OCI-LY3 (cell line): ENCODE measurements at regions not wholly inside any gene's neighbourhood (a gene's known extent, or its start where the extent isn't known, plus 50 kb on each side); places are given as distances from the start of the nearest gene placed in this dataset.

ENCODE experiments used
- H2AFZ ChIP-seq: fragments of 200-600, 300-600 bp; shearing (Covaris generic); 2 replicates; pipeline ENCODE4 v1.6.0; 2014; ENCODE audit warnings: antibody characterized with exemption, low read depth, low read length
- H3K27ac ChIP-seq: fragments of 200-600, 300-600 bp; sonication (generic); 2 replicates; pipeline ENCODE4 v1.5.1; 2014; ENCODE audit warnings: mild to moderate bottlenecking, low read length, moderate library complexity, mixed read lengths
- H3K27me3 ChIP-seq: fragments of 200-600, 300-600 bp; sonication (generic); 2 replicates; pipeline ENCODE4 v1.6.1; 2014; ENCODE audit warnings: low read depth, low read length, mixed read lengths
- H3K36me3 ChIP-seq: fragments of 200-600, 300-600 bp; sonication (generic); replicated peaks from 2 replicates; pipeline ENCODE3; 2014; ENCODE audit warnings: low read depth, low read length, mixed read lengths
- H3K4me1 ChIP-seq: fragments of 300-600, 200-600 bp; sonication (generic); 2 replicates; pipeline ENCODE4 v1.6.1; 2014; ENCODE audit warnings: low read length, mixed read lengths
- H3K4me2 ChIP-seq: fragments of 200-600, 300-600 bp; sonication (generic); 2 replicates; pipeline ENCODE4 v1.6.1; 2014; ENCODE audit warnings: low read length, mixed read lengths
- H3K4me3 ChIP-seq: fragments of 300-600, 200-600 bp; sonication (generic); 2 replicates; pipeline ENCODE4 v1.5.1; 2014; ENCODE audit warnings: antibody characterized with exemption, mild to moderate bottlenecking, low read length, moderate library complexity
- H3K79me2 ChIP-seq: fragments of 300-600, 200-600 bp; shearing (Covaris generic); 2 replicates; pipeline ENCODE4 v1.6.1; 2014; ENCODE audit warnings: mild to moderate bottlenecking, low read length, mixed read lengths
- H3K9ac ChIP-seq: fragments of 300-600, 200-600 bp; shearing (Covaris generic); 2 replicates; pipeline ENCODE4 v1.6.0; 2014; ENCODE audit warnings: mild to moderate bottlenecking, low read length, moderate library complexity
- H3K9me3 ChIP-seq: fragments of 200-600, 300-600 bp; shearing (Covaris generic); 2 replicates; pipeline ENCODE4 v1.6.1; 2014; ENCODE audit warnings: low read length, mixed read lengths; ENCODE audit not compliant: insufficient read depth
- H4K20me1 ChIP-seq: fragments of 200-600, 300-600 bp; sonication (generic); 2 replicates; pipeline ENCODE4 v1.6.1; 2016; ENCODE audit warnings: low read length, mixed read lengths; ENCODE audit not compliant: insufficient read depth
- EZH2phosphoT487 ChIP-seq: fragments of 200-600 bp; shearing (Covaris generic); IDR thresholded peaks from 2 replicates; pipeline ENCODE4 v1.6.1; 2018; ENCODE audit warnings: antibody characterized with exemption, mixed run types, low read depth
- TF ChIP-seq, protein P1 (sequence below): fragments of 200-600, 300-600 bp; sonication (generic); IDR thresholded peaks from 2 replicates; pipeline ENCODE4 v1.5.1; 2014; ENCODE audit warnings: antibody characterized with exemption, low read length, low read depth

DNA sequence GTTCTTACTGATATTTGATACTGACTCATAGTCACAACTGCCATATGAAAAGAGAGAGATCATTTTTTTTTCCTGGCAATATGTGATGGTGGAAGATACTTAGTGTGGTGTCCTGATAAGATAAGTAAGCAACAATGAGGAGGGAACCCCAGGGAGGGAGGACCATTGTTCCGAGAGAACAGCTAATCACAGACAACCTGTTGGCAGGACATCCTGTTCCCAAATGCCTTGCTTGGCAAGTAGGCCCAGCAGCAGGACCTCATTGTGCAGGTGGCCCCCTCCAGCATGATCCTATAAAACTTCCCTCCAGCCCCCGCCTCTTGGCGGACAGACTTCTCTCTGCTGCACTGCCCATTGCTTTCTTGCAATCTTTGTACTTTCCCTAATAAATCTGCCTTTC lies 329.4 kb upstream of the CHRM3 start:
- no peak overlapping the region for H3K4me2 ChIP-seq
- no peak overlapping the region for H3K9ac ChIP-seq
- H3K36me3 ChIP-seq: no peaks in the 10 kb centered on the region
- no peaks in the 10 kb centered on the region for H4K20me1 ChIP-seq
- no peak overlapping the region for H3K27ac ChIP-seq
- H3K79me2 ChIP-seq: no peaks in the 10 kb centered on the region
- no peak overlapping the region for H3K4me3 ChIP-seq
- no peak for TF ChIP-seq EZH2phosphoT487
- TF ChIP-seq, protein P1, sequence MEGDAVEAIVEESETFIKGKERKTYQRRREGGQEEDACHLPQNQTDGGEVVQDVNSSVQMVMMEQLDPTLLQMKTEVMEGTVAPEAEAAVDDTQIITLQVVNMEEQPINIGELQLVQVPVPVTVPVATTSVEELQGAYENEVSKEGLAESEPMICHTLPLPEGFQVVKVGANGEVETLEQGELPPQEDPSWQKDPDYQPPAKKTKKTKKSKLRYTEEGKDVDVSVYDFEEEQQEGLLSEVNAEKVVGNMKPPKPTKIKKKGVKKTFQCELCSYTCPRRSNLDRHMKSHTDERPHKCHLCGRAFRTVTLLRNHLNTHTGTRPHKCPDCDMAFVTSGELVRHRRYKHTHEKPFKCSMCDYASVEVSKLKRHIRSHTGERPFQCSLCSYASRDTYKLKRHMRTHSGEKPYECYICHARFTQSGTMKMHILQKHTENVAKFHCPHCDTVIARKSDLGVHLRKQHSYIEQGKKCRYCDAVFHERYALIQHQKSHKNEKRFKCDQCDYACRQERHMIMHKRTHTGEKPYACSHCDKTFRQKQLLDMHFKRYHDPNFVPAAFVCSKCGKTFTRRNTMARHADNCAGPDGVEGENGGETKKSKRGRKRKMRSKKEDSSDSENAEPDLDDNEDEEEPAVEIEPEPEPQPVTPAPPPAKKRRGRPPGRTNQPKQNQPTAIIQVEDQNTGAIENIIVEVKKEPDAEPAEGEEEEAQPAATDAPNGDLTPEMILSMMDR: no peak
- no peaks in the 10 kb centered on the region for H3K9me3 ChIP-seq
- H2AFZ ChIP-seq: no peak overlapping the region
- no peaks in the 10 kb centered on the region for H3K4me1 ChIP-seq
- no peaks in the 10 kb centered on the region for H3K27me3 ChIP-seq

DNA sequence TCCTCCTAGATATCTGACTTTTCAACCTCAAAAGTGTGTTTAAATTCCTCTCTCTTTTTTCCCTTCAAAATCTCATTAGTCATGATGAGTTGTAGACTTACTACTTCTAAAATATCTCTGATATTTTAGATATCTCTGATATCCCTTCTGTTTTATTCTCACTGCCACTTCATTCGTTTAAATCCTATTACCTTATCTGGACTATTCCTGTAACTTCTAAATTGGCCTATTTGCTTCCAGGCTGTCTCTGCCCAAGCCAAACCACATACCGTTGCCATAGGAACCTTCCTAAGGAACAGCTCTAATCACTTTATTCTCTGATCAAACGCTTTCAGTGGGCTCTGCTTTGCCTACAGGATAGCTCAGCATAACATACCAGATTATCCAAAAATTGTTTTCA lies 333.1 kb upstream of the CHRM3 start:
- H3K27me3 ChIP-seq: no peaks in the 10 kb centered on the region
- no peak overlapping the region for H3K4me3 ChIP-seq
- no peaks in the 10 kb centered on the region for H4K20me1 ChIP-seq
- no peak overlapping the region for H3K4me2 ChIP-seq
- no peaks in the 10 kb centered on the region for H3K36me3 ChIP-seq
- H3K27ac ChIP-seq: no peak overlapping the region
- no peaks in the 10 kb centered on the region for H3K79me2 ChIP-seq
- no peak overlapping the region for H3K9ac ChIP-seq
- no peaks in the 10 kb centered on the region for H3K9me3 ChIP-seq
- H3K4me1 ChIP-seq: no peaks in the 10 kb centered on the region
- H2AFZ ChIP-seq: no peak overlapping the region
- TF ChIP-seq, protein P1: no peak
- TF ChIP-seq EZH2phosphoT487: no peak

DNA sequence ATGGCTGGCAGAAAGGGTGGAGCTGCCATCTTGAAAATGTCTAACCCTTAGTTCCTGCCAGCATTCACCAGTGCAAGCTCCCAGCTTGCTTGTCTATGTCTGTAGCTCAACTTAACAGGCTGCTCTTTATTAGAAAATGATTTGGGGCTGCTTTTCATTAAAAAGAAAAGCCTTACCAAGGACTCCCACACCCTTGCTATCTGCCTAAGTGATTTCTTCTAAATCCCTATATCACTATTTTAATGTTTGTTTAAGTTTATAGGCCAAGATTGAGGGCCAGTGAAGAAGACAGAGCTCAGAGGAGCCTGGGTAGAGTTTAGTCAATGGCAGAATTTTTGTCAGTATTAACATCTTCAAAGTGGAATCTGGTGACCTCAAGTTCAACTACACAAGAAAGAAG lies 336.8 kb upstream of the CHRM3 start:
- Histone ChIP-seq H4K20me1 (no peaks in the 10 kb centered on the region), H3K36me3 (no peaks in the 10 kb centered on the region), H3K4me3 (no peak overlapping the region), H3K27me3 (no peaks in the 10 kb centered on the region), H3K4me2 (no peak overlapping the region), H3K79me2 (no peaks in the 10 kb centered on the region), H3K4me1 (no peaks in the 10 kb centered on the region), H3K27ac (no peak overlapping the region), H3K9ac (no peak overlapping the region), H3K9me3 (no peaks in the 10 kb centered on the region), H2AFZ (no peak overlapping the region)
- TF ChIP-seq EZH2phosphoT487: no peak
- TF ChIP-seq, protein P1: no peak

DNA sequence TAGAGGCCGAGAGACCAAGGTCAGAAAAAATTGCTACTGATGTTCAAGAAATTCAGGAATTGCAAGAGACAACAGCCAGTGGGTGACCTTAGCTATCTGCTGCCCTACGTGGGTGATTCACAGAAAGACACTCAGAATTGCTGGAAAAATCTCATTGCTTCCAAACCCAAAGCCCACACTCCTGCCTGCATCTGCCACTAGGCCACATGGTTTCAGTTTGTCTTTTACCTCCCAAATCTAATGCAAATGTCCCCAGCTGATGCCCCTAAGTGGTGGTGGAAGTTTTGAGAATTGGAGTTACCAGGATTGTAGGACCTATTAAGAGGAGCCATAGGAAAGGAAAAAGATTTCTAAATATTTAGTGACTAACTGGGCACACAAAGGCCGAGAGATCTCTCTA lies 341.5 kb upstream of the CHRM3 start:
- no peaks in the 10 kb centered on the region for H3K27me3 ChIP-seq
- H3K4me2 ChIP-seq: no peak overlapping the region
- H3K4me1 ChIP-seq: no peaks in the 10 kb centered on the region
- no peak overlapping the region for H3K9ac ChIP-seq
- H3K36me3 ChIP-seq: no peaks in the 10 kb centered on the region
- no peak overlapping the region for H2AFZ ChIP-seq
- no peak overlapping the region for H3K27ac ChIP-seq
- no peaks in the 10 kb centered on the region for H4K20me1 ChIP-seq
- H3K79me2 ChIP-seq: no peaks in the 10 kb centered on the region
- no peak overlapping the region for H3K4me3 ChIP-seq
- H3K9me3 ChIP-seq: no peaks in the 10 kb centered on the region
- no peak for TF ChIP-seq EZH2phosphoT487
- TF ChIP-seq, protein P1: no peak
